Body of pancreas (tissue), 4 donors: ENCODE measurements at regions not wholly inside any gene's neighbourhood (a gene's known extent, or its start where the extent isn't known, plus 50 kb on each side); places are given as distances from the start of the nearest gene placed in this dataset.
"Not testable (repeated sequence)": the region's sequence is repeated elsewhere in the genome, so short reads cannot be mapped to it uniquely, and the experiment has no call there.

Experiments used
- CTCF ChIP-seq, 7 experiments: fragments of 450-650 bp in 4 of 7; fragments of 200-600 bp in 3 of 7; sonication (generic) in 3 of 7; IDR thresholded peaks; one replicate each; pipeline ENCODE4 v1.5.1; 2016 to 2019; ENCODE audit warnings: antibody characterized with exemption in 7 of 7
- POLR2A ChIP-seq, 3 donors: fragments of 450-650 bp; IDR thresholded peaks; one replicate each; pipeline ENCODE4 v1.6.1; 2016; ENCODE audit warnings: antibody characterized with exemption in 3 of 3, mild to moderate bottlenecking in 2 of 3

GRCh38 chr20:26220609-26221008 is 524.0 kb upstream of the ZNF337 start:
- not testable (repeated sequence) for TF ChIP-seq CTCF, POLR2A (IDR thresholded peaks at IDR 0.05)
